ENCODE measurements at regions not wholly inside any gene's neighbourhood (a gene's known extent, or its start where the extent isn't known, plus 50 kb on each side); places are given as distances from the start of the nearest gene placed in this dataset.

DNA sequence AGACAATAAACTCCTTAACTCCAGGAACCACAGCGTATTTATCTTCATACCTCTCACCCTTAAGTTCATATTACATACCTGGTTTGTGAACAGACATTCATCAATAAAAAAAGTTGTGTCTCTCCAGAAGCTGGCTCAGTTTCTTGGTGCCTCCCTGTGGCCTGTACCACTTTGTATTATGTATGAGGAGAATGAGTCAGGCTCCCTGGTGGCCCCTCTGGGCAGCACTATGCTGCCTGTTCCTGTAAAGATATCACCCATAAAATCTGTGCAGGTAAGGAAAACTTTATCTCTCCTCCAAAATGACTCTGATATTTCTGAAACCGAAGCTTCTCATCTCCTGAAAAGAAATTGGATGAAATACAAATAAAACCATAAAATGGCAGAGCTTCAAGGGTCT is 198.4 kb upstream of the NT5C1B start:
- 85% methylated on average over 2 of the region's 2 CpGs for WGBS, 2 donors
- Histone ChIP-seq H3K4me3 (no peak overlapping the region), H3K27me3 (no peaks in the 10 kb centered on the region), H3K9me3 (no peaks in the 10 kb centered on the region), H3K27ac (no peak overlapping the region), H3K36me3 (no peaks in the 10 kb centered on the region), H3K4me1 (peaks cover 0 to 9% (median 0%) of the 10 kb centered on the region in 3 donors)
- intact Hi-C loops (cut with DNase I): no loop called here
- no peak for DNase-seq
- TF ChIP-seq, protein P1, sequence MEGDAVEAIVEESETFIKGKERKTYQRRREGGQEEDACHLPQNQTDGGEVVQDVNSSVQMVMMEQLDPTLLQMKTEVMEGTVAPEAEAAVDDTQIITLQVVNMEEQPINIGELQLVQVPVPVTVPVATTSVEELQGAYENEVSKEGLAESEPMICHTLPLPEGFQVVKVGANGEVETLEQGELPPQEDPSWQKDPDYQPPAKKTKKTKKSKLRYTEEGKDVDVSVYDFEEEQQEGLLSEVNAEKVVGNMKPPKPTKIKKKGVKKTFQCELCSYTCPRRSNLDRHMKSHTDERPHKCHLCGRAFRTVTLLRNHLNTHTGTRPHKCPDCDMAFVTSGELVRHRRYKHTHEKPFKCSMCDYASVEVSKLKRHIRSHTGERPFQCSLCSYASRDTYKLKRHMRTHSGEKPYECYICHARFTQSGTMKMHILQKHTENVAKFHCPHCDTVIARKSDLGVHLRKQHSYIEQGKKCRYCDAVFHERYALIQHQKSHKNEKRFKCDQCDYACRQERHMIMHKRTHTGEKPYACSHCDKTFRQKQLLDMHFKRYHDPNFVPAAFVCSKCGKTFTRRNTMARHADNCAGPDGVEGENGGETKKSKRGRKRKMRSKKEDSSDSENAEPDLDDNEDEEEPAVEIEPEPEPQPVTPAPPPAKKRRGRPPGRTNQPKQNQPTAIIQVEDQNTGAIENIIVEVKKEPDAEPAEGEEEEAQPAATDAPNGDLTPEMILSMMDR (IDR thresholded peaks at IDR 0.05): no peak
- TF ChIP-seq POLR2A (IDR thresholded peaks at IDR 0.05): no peak

DNA sequence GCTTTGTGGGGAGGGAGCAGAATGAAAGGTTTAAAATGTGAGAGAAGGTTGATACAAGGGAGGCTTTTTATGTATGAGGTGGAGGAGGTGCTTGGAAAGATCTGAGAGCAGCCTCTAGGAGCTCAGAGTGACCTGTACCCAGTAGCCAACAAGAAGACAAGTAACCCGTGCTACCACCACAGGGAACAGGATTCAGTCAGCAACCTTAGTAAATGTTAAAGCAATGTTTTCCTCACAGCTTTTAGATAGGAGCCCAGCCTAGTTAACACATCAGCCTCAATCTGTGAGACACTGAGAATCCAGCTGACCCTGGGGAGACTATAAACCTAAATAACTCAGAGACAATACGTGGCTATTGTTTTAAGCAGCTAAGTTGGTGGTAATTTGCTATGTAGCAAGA is 194.9 kb upstream of the NT5C1B start:
- Histone ChIP-seq H3K27me3 (no peaks in the 10 kb centered on the region), H3K4me1 (no peaks in the 10 kb centered on the region), H3K4me3 (no peak overlapping the region), H3K27ac (no peak overlapping the region), H3K36me3 (no peaks in the 10 kb centered on the region), H3K9me3 (no peaks in the 10 kb centered on the region)
- intact Hi-C loops (cut with DNase I): no loop called here
- 74 to 85% methylated on average over 2 of the region's 2 CpGs for whole genome bisulfite sequencing, 2 donors
- DNase-seq: no peak
- TF ChIP-seq, protein P1 (IDR thresholded peaks at IDR 0.05): no peak
- TF ChIP-seq POLR2A (IDR thresholded peaks at IDR 0.05): no peak

DNA sequence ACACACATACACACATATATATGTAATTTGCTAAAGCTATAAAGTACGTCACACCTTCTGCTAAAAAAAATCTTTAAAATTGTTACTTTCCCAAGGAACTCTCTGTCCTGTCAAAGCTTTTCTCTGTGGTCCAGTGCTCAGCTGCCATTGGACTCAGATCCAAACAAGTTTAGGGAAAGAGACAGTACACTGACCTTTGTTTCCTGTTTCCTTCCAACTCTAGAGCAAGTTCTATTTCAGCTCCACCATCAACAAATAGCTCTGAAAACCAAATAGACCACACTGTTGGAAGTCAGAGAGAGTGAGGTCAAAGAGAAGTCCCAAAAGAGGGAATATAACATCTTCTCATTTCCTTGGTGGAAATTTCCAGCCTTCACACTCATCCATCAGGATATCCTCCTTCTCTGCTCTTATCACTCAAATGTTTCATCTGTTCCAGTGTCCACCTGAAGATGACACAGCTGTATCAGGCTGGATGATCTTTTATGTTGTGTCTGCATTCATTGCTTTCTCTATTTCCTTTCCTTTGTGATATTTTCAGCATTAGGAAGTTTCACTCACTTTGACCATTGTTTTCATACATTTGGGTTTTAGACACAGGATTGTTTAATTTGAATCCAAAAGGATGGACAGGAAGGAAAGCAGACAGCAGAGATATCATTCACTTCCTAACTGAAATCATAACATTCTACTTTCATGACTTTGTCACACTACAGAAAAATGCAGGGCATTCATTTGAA is 192.3 kb upstream of the NT5C1B start:
- H3K27me3 ChIP-seq: no peaks in the 10 kb centered on the region
- H3K36me3 ChIP-seq: no peaks in the 10 kb centered on the region
- DNase-seq: no peak
- H3K27ac ChIP-seq: no peak overlapping the region
- TF ChIP-seq, protein P1 (IDR thresholded peaks at IDR 0.05): no peak
- no peak for TF ChIP-seq POLR2A (IDR thresholded peaks at IDR 0.05)
- H3K9me3 ChIP-seq: no peaks in the 10 kb centered on the region
- no peak overlapping the region for H3K4me3 ChIP-seq
- 71 to 83% methylated on average over 1 of the region's 1 CpG for WGBS, 2 donors
- no peaks in the 10 kb centered on the region for H3K4me1 ChIP-seq
- intact Hi-C loops (cut with DNase I): no loop called here

DNA sequence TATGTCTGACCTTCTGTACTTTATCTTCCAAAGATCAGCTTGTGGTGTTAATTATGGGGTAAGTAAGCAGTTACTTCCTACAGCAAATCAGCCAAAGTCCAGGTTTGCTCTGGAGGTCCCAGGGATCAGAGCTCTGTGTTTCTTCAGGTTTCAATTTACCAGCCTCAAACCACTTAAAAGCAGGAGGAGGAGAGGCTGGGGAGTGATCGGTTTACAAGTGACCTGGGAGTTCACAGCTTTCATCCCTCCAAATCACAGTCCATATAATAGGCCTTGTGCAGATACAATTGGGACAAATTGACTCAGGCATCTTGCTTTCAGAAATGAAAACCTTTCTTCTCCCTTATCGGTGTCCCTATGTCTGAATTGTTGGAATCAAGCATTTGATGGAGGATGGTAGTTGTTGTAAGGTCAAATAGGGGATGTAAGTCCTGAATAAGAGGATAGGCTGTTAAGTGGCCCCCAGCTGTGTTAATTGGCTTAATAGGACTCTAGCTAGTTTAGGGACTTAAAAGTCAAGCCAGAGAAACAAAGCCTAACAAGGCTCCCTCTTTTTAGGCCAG is 188.0 kb upstream of the NT5C1B start:
- no peak for TF ChIP-seq POLR2A (IDR thresholded peaks at IDR 0.05)
- TF ChIP-seq, protein P1 (IDR thresholded peaks at IDR 0.05): no peak
- Histone ChIP-seq H3K4me3 (no peak overlapping the region), H3K27me3 (no peaks in the 10 kb centered on the region), H3K36me3 (no peaks in the 10 kb centered on the region), H3K27ac (no peak overlapping the region), H3K4me1 (no peaks in the 10 kb centered on the region), H3K9me3 (no peaks in the 10 kb centered on the region)
- no peak for DNase-seq
- intact Hi-C loops (cut with DNase I): no loop called here
- 45 to 69% methylated on average over 2 of the region's 2 CpGs for WGBS, 2 donors

DNA sequence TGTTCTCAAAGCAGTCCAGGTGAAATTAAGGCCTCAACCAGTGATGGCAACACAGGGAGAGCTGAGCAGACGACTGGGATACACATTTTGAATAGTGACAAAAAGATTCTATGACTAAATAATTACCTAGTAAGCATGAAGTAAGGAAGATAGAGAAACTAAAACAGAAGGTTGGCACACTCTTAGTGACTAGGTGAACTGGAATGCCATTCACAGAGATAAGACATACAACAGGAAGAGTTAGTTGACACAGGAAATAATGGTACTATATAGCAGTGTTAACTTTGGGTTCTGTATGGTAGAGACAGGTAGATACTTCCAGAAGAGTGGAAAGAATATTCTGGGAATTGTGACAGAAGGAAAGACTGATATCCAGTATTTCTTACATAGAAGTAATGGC is 181.8 kb upstream of the NT5C1B start:
- intact Hi-C loops (cut with DNase I): no loop called here
- no peaks in the 10 kb centered on the region for H3K36me3 ChIP-seq
- DNase-seq: no peak
- no peak overlapping the region for H3K4me3 ChIP-seq
- TF ChIP-seq, protein P1 (IDR thresholded peaks at IDR 0.05): no peak
- TF ChIP-seq POLR2A (IDR thresholded peaks at IDR 0.05): no peak
- H3K9me3 ChIP-seq: peaks cover 0 to 7% (median 0%) of the 10 kb centered on the region in 3 donors
- no peaks in the 10 kb centered on the region for H3K4me1 ChIP-seq
- WGBS, 2 donors: 43 to 69% methylated on average over 1 of the region's 1 CpG
- H3K27me3 ChIP-seq: no peaks in the 10 kb centered on the region
- no peak overlapping the region for H3K27ac ChIP-seq

Data from esophagus squamous epithelium (tissue), 5 donors.